ENCODE measurements at regions not wholly inside any gene's neighbourhood (a gene's known extent, or its start where the extent isn't known, plus 50 kb on each side); places are given as distances from the start of the nearest gene placed in this dataset.

- no peaks in the 10 kb centered on the region for H3K36me3 ChIP-seq
- H3K27me3 ChIP-seq (ENCODE audit: insufficient read depth, low read depth, severe bottlenecking): no peaks in the 10 kb centered on the region
- DNase-seq: no peak
- TF ChIP-seq, protein P1, sequence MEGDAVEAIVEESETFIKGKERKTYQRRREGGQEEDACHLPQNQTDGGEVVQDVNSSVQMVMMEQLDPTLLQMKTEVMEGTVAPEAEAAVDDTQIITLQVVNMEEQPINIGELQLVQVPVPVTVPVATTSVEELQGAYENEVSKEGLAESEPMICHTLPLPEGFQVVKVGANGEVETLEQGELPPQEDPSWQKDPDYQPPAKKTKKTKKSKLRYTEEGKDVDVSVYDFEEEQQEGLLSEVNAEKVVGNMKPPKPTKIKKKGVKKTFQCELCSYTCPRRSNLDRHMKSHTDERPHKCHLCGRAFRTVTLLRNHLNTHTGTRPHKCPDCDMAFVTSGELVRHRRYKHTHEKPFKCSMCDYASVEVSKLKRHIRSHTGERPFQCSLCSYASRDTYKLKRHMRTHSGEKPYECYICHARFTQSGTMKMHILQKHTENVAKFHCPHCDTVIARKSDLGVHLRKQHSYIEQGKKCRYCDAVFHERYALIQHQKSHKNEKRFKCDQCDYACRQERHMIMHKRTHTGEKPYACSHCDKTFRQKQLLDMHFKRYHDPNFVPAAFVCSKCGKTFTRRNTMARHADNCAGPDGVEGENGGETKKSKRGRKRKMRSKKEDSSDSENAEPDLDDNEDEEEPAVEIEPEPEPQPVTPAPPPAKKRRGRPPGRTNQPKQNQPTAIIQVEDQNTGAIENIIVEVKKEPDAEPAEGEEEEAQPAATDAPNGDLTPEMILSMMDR (IDR thresholded peaks at IDR 0.05; ENCODE audit: low read depth, low read length): no peak
- H3K27ac ChIP-seq: no peak overlapping the region
- H3K9me3 ChIP-seq (ENCODE audit: severe bottlenecking): no peaks in the 10 kb centered on the region
- no peak overlapping the region for H3K4me3 ChIP-seq (ENCODE audit: low read depth, low read length)
These were observed 114.1 kb upstream of the RREB1 start for GRCh38 chr6:6993503-6994237.

- TF ChIP-seq, protein P1 (IDR thresholded peaks at IDR 0.05; ENCODE audit: low read depth, low read length): no peak
- no peak for DNase-seq
- no peak overlapping the region for H3K27ac ChIP-seq
- H3K36me3 ChIP-seq: no peaks in the 10 kb centered on the region
- no peaks in the 10 kb centered on the region for H3K27me3 ChIP-seq (ENCODE audit: insufficient read depth, low read depth, severe bottlenecking)
- no peak overlapping the region for H3K4me3 ChIP-seq (ENCODE audit: low read depth, low read length)
- no peaks in the 10 kb centered on the region for H3K9me3 ChIP-seq (ENCODE audit: severe bottlenecking)
These were observed 113.0 kb upstream of the RREB1 start for GRCh38 chr6:6994796-6995195.

- no peak overlapping the region for H3K27ac ChIP-seq
- TF ChIP-seq, protein P1 (IDR thresholded peaks at IDR 0.05; ENCODE audit: low read depth, low read length): no peak
- no peak overlapping the region for H3K4me3 ChIP-seq (ENCODE audit: low read depth, low read length)
- H3K36me3 ChIP-seq: no peaks in the 10 kb centered on the region
- no peak for DNase-seq
- no peaks in the 10 kb centered on the region for H3K27me3 ChIP-seq (ENCODE audit: insufficient read depth, low read depth, severe bottlenecking)
- no peaks in the 10 kb centered on the region for H3K9me3 ChIP-seq (ENCODE audit: severe bottlenecking)
These were observed 112.4 kb upstream of the RREB1 start for GRCh38 chr6:6995328-6995727.

GRCh38 chr6:6996124-6996523 is 111.6 kb upstream of the RREB1 start:
- Histone ChIP-seq H3K9me3 (ENCODE audit: severe bottlenecking) (no peaks in the 10 kb centered on the region), H3K27ac (no peak overlapping the region), H3K4me3 (ENCODE audit: low read depth, low read length) (no peak overlapping the region), H3K36me3 (no peaks in the 10 kb centered on the region), H3K27me3 (ENCODE audit: insufficient read depth, low read depth, severe bottlenecking) (no peaks in the 10 kb centered on the region)
- TF ChIP-seq, protein P1 (IDR thresholded peaks at IDR 0.05; ENCODE audit: low read depth, low read length): no peak
- no peak for DNase-seq

GRCh38 chr6:6997263-6998193 is 110.2 kb upstream of the RREB1 start:
- DNase-seq: peak; percentile 32
- TF ChIP-seq, protein P1 (IDR thresholded peaks at IDR 0.05; ENCODE audit: low read depth, low read length): no peak
- H3K9me3 ChIP-seq (ENCODE audit: severe bottlenecking): no peaks in the 10 kb centered on the region
- peak overlapping the region; percentile 60 for H3K27ac ChIP-seq
- no peaks in the 10 kb centered on the region for H3K27me3 ChIP-seq (ENCODE audit: insufficient read depth, low read depth, severe bottlenecking)
- H3K36me3 ChIP-seq: no peaks in the 10 kb centered on the region
- no peak overlapping the region for H3K4me3 ChIP-seq (ENCODE audit: low read depth, low read length)

Data from WERI-Rb-1 (cell line).